HepG2 (cell line): ENCODE measurements at regions not wholly inside any gene's neighbourhood (a gene's known extent, or its start where the extent isn't known, plus 50 kb on each side); places are given as distances from the start of the nearest gene placed in this dataset.

ENCODE experiments used
- ATAC-seq: fragments of 200-7000 bp; cut with Tn5 transposase; 3 replicates; pipeline ENCODE4 v1.9.1; 2020; ENCODE audit warnings: mild to moderate bottlenecking, moderate library complexity
- BruUV-seq: library from RNA; stranded (reverse); fragments of 400-500 nt; replicated peaks from 2 replicates; lab custom pipeline; 2021; lab: Mats Ljungman, UMichigan
- CTCF ChIA-PET: fragments of 300-600 bp; formaldehyde crosslinking; extraction: SDS; loops from one replicate; lab custom pipeline; 2021; ENCODE audit warnings: low total read pairs, inconsistent platforms, low intra/inter-chr PET ratio; lab: Yijun Ruan, JAX
- POLR2A ChIA-PET: fragments of 350-600 bp; sonication (Branson Sonifier 250); formaldehyde crosslinking; loops from one replicate; lab custom pipeline; 2020; ENCODE audit warnings: antibody characterized with exemption, inconsistent platforms; lab: Yijun Ruan, JAX
- DNase-seq: peaks from one replicate; pipeline ENCODE4 v3.0.0-alpha.2; 2015; ENCODE audit warnings: low spot score
- FAIRE-seq: peaks from 3 replicates; lab custom pipeline; 2011; peaks lifted over from hg19 to GRCh38; lab: Jason Lieb, UNC
- H2AFZ ChIP-seq: one replicate; pipeline ENCODE4 v1.6.1; 2011; ENCODE audit warnings: low read length, inconsistent platforms
- H3K27ac ChIP-seq: fragments of 300-600 bp; 3 replicates; pipeline ENCODE4 v1.8.0; 2011; ENCODE audit warnings: mixed run types, mild to moderate bottlenecking, mixed read lengths, low read length, inconsistent platforms; ENCODE audit not compliant: insufficient read depth; ENCODE audit errors: extremely low read length
- H3K27me3 ChIP-seq, 2 experiments: fragments of 200-600 bp in 1 of 2; 2 replicates in 1 of 2; 3 replicates in 1 of 2; pipeline versions ENCODE4 v1.6.0 to v1.8.0; 2011; ENCODE audit warnings: low read length in 2 of 2, mild to moderate bottlenecking in 2 of 2, moderate library complexity in 2 of 2, inconsistent platforms in 1 of 2; ENCODE audit not compliant: insufficient read depth in 2 of 2, control insufficient read depth in 1 of 2
- H3K36me3 ChIP-seq, 2 experiments: fragments of 200-600 bp in 1 of 2; replicated peaks in 1 of 2; 2 replicates in 1 of 2; 3 replicates in 1 of 2; pipeline versions ENCODE4 v1.5.1 to v1.8.0; 2011; ENCODE audit warnings: low read length in 2 of 2, inconsistent platforms in 1 of 2; ENCODE audit not compliant: insufficient read depth in 2 of 2, control insufficient read depth in 1 of 2
- H3K4me1 ChIP-seq: 2 replicates; pipeline ENCODE4 v1.5.1; 2012; ENCODE audit warnings: low read length, inconsistent platforms; ENCODE audit not compliant: insufficient read depth
- H3K4me2 ChIP-seq: 2 replicates; pipeline ENCODE4 v1.6.0; 2011; ENCODE audit warnings: low read depth, low read length, inconsistent platforms
- H3K4me3 ChIP-seq, 3 experiments: fragments of 200-600 bp in 1 of 3; sonication (generic), shearing (Covaris generic) in 1 of 3; replicated peaks in 1 of 3; 2 replicates each; pipeline ENCODE4 v1.5.1; 2011 to 2016; ENCODE audit warnings: low read length in 3 of 3, inconsistent platforms in 2 of 3, low read depth in 2 of 3, mild to moderate bottlenecking in 2 of 3, control low read depth in 1 of 3, mixed read lengths in 1 of 3; ENCODE audit not compliant: insufficient read depth in 1 of 3
- H3K79me2 ChIP-seq: one replicate; pipeline ENCODE4 v1.6.1; 2011; ENCODE audit warnings: low read length, inconsistent platforms; ENCODE audit not compliant: insufficient read depth
- H3K9ac ChIP-seq: 2 replicates; pipeline ENCODE4 v1.6.0; 2011; ENCODE audit warnings: mild to moderate bottlenecking, low read depth, low read length, inconsistent platforms; ENCODE audit not compliant: insufficient read depth
- H3K9me3 ChIP-seq: 2 replicates; pipeline ENCODE4 v1.5.1; 2012; ENCODE audit warnings: mild to moderate bottlenecking, low read length
- H4K20me1 ChIP-seq: 2 replicates; pipeline ENCODE4 v1.6.0; 2011; ENCODE audit warnings: inconsistent platforms, mild to moderate bottlenecking, low read length, moderate library complexity; ENCODE audit not compliant: insufficient read depth
- CEBPB ChIP-seq: IDR thresholded peaks from 2 replicates; pipeline ENCODE4 v1.6.1; 2011; ENCODE audit warnings: low read depth, low read length, improper control_type of control experiment, borderline replicate concordance
- FOXK2 ChIP-seq: fragments of 450-650 bp; IDR thresholded peaks from 2 replicates; pipeline ENCODE4 v1.6.1; 2016
- NFRKB ChIP-seq: fragments of 450-650 bp; IDR thresholded peaks from 2 replicates; pipeline ENCODE4 v1.6.1; 2017
- PHF8 ChIP-seq: sonication (generic); formaldehyde crosslinking; IDR thresholded peaks from 2 replicates; pipeline ENCODE4 v1.5.0; 2020; ENCODE audit warnings: missing genetic modification reagents
- SKI ChIP-seq: fragments of 450-650 bp; IDR thresholded peaks from one replicate; pipeline ENCODE4 v1.6.1; 2018; ENCODE audit warnings: mild to moderate bottlenecking; ENCODE audit not compliant: partially characterized antibody
- SMC3 ChIP-seq: IDR thresholded peaks from 2 replicates; pipeline ENCODE4 v1.6.1; 2011; ENCODE audit warnings: low read length, improper control_type of control experiment
- SNAI1 ChIP-seq: sonication (generic); formaldehyde crosslinking; IDR thresholded peaks from 2 replicates; pipeline ENCODE4 v1.5.0; 2020; ENCODE audit warnings: mild to moderate bottlenecking, missing genetic modification reagents, borderline replicate concordance
- ZNF30 ChIP-seq: sonication (generic); formaldehyde crosslinking; IDR thresholded peaks from 2 replicates; pipeline ENCODE4 v1.5.0; 2020; ENCODE audit warnings: mild to moderate bottlenecking, missing genetic modification reagents
- ZNF788 ChIP-seq: sonication (generic); formaldehyde crosslinking; IDR thresholded peaks from 2 replicates; pipeline ENCODE4 v1.5.0; 2020; ENCODE audit warnings: mild to moderate bottlenecking, missing genetic modification reagents, borderline replicate concordance
- WGBS: methylation state at CpG from one replicate; pipeline ENCODE4 v1.1.6; 2017; ENCODE audit warnings: low lambda C conversion rate; 5-methylcytosine and 5-hydroxymethylcytosine counted together
- in situ Hi-C: cut with HindIII; loops from 2 replicates; pipeline ENCODE4 v1.10.0; 2017; ENCODE audit warnings: low pct_unique_long_range_greater_than_20kb; ENCODE audit not compliant: extremely low pct_ligation_motif_present
- intact Hi-C: fragments of 100-400 bp; cut with micrococcal nuclease; formaldehyde crosslinking; loops from one replicate; pipeline ENCODE4 v1.10.0; 2022; ENCODE audit not compliant: unreplicated experiment

GRCh38 chr5:30574761-30575160, 618.7 kb upstream of the CDH6 start:
- intact Hi-C loops (no loop called here), in situ Hi-C loops (no loop called here)
- ATAC-seq (no peak), FAIRE-seq (no peak), DNase-seq (no peak)
- POLR2A ChIA-PET, result no interaction called here
- no TSS peak for BruUV-seq
- no peaks in the 10 kb centered on the region for H3K36me3 ChIP-seq
- 24% methylated on average over 1 of the region's 1 CpG for WGBS
- no peak overlapping the region for H3K4me3 ChIP-seq
- TF ChIP-seq FOXK2, result no peak
- peak; percentile 48; the same call in 1 of the 2 replicates for TF ChIP-seq CEBPB
- H3K9me3 ChIP-seq, result no peaks in the 10 kb centered on the region
- H3K9ac ChIP-seq, result no peak overlapping the region
- no peaks in the 10 kb centered on the region for H3K4me1 ChIP-seq
- H3K27me3 ChIP-seq, result no peaks in the 10 kb centered on the region
- H2AFZ ChIP-seq, result no peak overlapping the region
- H4K20me1 ChIP-seq, result no peaks in the 10 kb centered on the region
- H3K79me2 ChIP-seq, result no peaks in the 10 kb centered on the region
- no peak overlapping the region for H3K4me2 ChIP-seq
- H3K27ac ChIP-seq, result no peak overlapping the region
- CTCF ChIA-PET, result no interaction called here

DNA sequence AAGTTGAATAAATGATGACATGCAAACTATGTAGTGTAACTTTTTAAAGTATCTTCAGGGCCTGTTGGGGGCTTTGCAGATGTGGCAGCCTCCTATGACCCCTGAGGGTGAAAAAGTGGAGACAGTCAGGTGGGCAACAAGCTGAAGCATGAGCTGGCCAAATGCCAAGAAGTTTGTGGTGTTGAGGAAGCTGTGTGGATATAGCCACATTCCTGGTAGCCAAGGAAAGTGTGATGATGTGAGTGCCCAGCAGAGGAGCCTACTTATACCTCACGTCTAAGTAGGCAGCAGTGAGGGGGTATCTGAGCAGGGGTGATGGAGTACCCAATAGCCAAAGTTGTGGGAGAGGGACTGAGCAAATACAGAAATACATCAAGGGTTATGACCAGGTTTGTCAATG, 621.2 kb upstream of the CDH6 start:
- in situ Hi-C loops, result no loop called here
- H3K79me2 ChIP-seq, result no peaks in the 10 kb centered on the region
- 0% methylated on average over 1 of the region's 1 CpG for WGBS
- no peak for TF ChIP-seq SMC3
- no peak for TF ChIP-seq NFRKB
- no peak for TF ChIP-seq ZNF30 (CRISPR knock-in tag)
- TF ChIP-seq ZNF788 (CRISPR knock-in tag), result no peak
- no peak for TF ChIP-seq SKI
- no peak for TF ChIP-seq PHF8
- TF ChIP-seq SNAI1 (CRISPR knock-in tag), result no peak
- TF ChIP-seq, all 625 proteins: peak for 0
- ChIA-PET CTCF (no interaction called here), POLR2A (no interaction called here)
- no peak overlapping the region for H3K9ac ChIP-seq
- no peak overlapping the region for H3K4me3 ChIP-seq
- no peak overlapping the region for H2AFZ ChIP-seq
- DNase-seq, result peak; percentile 3
- no peak for ATAC-seq
- intact Hi-C loops, result no loop called here
- H4K20me1 ChIP-seq, result no peaks in the 10 kb centered on the region
- H3K9me3 ChIP-seq, result no peaks in the 10 kb centered on the region
- H3K27ac ChIP-seq, result no peak overlapping the region
- no peaks in the 10 kb centered on the region for H3K27me3 ChIP-seq
- no peak for FAIRE-seq
- H3K36me3 ChIP-seq, result no peaks in the 10 kb centered on the region
- no peak overlapping the region for H3K4me2 ChIP-seq
- no TSS peak for BruUV-seq
- H3K4me1 ChIP-seq, result no peaks in the 10 kb centered on the region
